ENCODE measurements at regions not wholly inside any gene's neighbourhood (a gene's known extent, or its start where the extent isn't known, plus 50 kb on each side); places are given as distances from the start of the nearest gene placed in this dataset.
"Not testable (repeated sequence)": the region's sequence is repeated elsewhere in the genome, so short reads cannot be mapped to it uniquely, and the experiment has no call there.

GRCh38 chr3:26323741-26324140 lies 298.8 kb upstream of the LRRC3B start:
- not testable (repeated sequence) for H3K27me3 ChIP-seq (ENCODE audit: control insufficient read depth in 4 of 4, insufficient read depth in 4 of 4, low read length in 3 of 4); DNase-seq (ENCODE audit: low spot score); H3K9ac ChIP-seq (ENCODE audit: low read depth in 1 of 2, low read length in 2 of 2); H3K27ac ChIP-seq (ENCODE audit: low read depth in 1 of 2, low read length in 2 of 2); H3K9me3 ChIP-seq (ENCODE audit: control insufficient read depth in 4 of 4, low read length in 3 of 4); H3K36me3 ChIP-seq (ENCODE audit: control insufficient read depth in 4 of 4, insufficient read depth in 3 of 4, low read depth in 1 of 4, low read length in 3 of 4); H3K4me1 ChIP-seq (ENCODE audit: control insufficient read depth in 4 of 4, insufficient read depth in 4 of 4, low read length in 3 of 4); H3K4me3 ChIP-seq (ENCODE audit: low read depth in 1 of 3, low read length in 3 of 3)
- WGBS = 55% methylated on average over 6 of the region's 6 CpGs

DNA sequence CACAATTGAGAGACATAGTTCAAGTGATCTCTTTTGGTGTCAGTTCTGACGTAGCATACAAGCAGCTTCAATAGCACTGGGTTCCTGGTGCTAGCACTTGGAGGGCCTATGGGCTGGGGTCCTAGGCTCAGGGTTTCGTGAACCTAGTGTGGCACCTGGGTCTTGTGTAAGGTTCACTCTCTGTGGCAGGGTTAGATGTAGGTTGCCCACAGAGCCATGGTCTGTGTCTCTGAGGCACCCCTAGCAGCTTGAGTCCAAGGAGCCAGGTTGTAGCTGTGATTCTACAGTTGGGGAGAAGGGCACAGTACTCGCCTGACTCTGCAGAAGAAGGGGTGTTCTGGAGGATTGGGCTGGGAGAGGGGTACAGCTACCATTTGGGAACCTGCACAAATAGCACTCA lies 282.6 kb upstream of the LRRC3B start:
- no peak for DNase-seq (ENCODE audit: low spot score)
- no peaks in the 10 kb centered on the region for H3K4me1 ChIP-seq (ENCODE audit: control insufficient read depth in 4 of 4, insufficient read depth in 4 of 4, low read length in 3 of 4)
- H3K4me3 ChIP-seq (ENCODE audit: low read depth in 1 of 3, low read length in 3 of 3) = no peak overlapping the region
- no peak for TF ChIP-seq HNF4A (conservative IDR thresholded peaks at IDR 0.05)
- TF ChIP-seq RXRA (IDR thresholded peaks at IDR 0.05) = no peak
- TF ChIP-seq EGR1 (IDR thresholded peaks at IDR 0.05; ENCODE audit: low read depth in 2 of 2) = no peak
- TF ChIP-seq RAD21 (IDR thresholded peaks at IDR 0.05) = no peak
- no peak for TF ChIP-seq GABPA (IDR thresholded peaks at IDR 0.05 in 1 of 2, conservative IDR thresholded peaks at IDR 0.05 in 1 of 2)
- TF ChIP-seq, protein P1, sequence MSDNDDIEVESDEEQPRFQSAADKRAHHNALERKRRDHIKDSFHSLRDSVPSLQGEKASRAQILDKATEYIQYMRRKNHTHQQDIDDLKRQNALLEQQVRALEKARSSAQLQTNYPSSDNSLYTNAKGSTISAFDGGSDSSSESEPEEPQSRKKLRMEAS (IDR thresholded peaks at IDR 0.05) = no peak
- TF ChIP-seq FOXA1 (IDR thresholded peaks at IDR 0.05) = no peak
- TF ChIP-seq ATF3 (IDR thresholded peaks at IDR 0.05) = no peak
- no peaks in the 10 kb centered on the region for H3K9me3 ChIP-seq (ENCODE audit: control insufficient read depth in 4 of 4, low read length in 3 of 4)
- no peaks in the 10 kb centered on the region for H3K27me3 ChIP-seq (ENCODE audit: control insufficient read depth in 4 of 4, insufficient read depth in 4 of 4, low read length in 3 of 4)
- no peak overlapping the region for H3K27ac ChIP-seq (ENCODE audit: low read depth in 1 of 2, low read length in 2 of 2)
- WGBS = 73% methylated on average over 3 of the region's 3 CpGs
- H3K9ac ChIP-seq (ENCODE audit: low read depth in 1 of 2, low read length in 2 of 2) = no peak overlapping the region
- no peaks in the 10 kb centered on the region for H3K36me3 ChIP-seq (ENCODE audit: control insufficient read depth in 4 of 4, insufficient read depth in 3 of 4, low read depth in 1 of 4, low read length in 3 of 4)

DNA sequence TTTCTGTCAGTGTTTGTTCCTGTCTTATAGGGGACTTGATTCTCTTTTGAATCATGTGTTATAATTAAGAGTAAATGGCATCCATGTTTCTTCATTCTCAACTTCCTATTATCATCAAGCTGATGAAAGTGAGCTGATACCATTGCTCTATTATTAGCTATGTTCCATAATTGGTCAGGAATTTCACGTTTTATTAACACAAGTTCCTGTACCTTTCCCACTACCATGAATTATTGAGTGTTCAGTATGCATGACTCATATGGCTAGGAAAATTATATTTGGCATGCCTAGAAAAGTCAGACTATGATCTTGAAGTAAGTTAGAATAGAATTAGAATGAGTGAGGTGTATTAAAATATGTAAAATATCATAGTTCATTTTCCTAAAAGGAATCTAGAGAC lies 278.9 kb upstream of the LRRC3B start:
- H3K4me3 ChIP-seq (ENCODE audit: low read depth in 1 of 3, low read length in 3 of 3) = no peak overlapping the region
- no peak overlapping the region for H3K27ac ChIP-seq (ENCODE audit: low read depth in 1 of 2, low read length in 2 of 2)
- no peak overlapping the region for H3K9ac ChIP-seq (ENCODE audit: low read depth in 1 of 2, low read length in 2 of 2)
- H3K9me3 ChIP-seq (ENCODE audit: control insufficient read depth in 4 of 4, low read length in 3 of 4) = peaks cover 0 to 7% (median 0%) of the 10 kb centered on the region in 4 donors
- WGBS = 53% methylated on average over 1 of the region's 1 CpG
- H3K27me3 ChIP-seq (ENCODE audit: control insufficient read depth in 4 of 4, insufficient read depth in 4 of 4, low read length in 3 of 4) = peaks cover 0 to 8% (median 0%) of the 10 kb centered on the region in 4 donors
- no peaks in the 10 kb centered on the region for H3K4me1 ChIP-seq (ENCODE audit: control insufficient read depth in 4 of 4, insufficient read depth in 4 of 4, low read length in 3 of 4)
- H3K36me3 ChIP-seq (ENCODE audit: control insufficient read depth in 4 of 4, insufficient read depth in 3 of 4, low read depth in 1 of 4, low read length in 3 of 4) = no peaks in the 10 kb centered on the region
- no peak for DNase-seq (ENCODE audit: low spot score)
- TF ChIP-seq HNF4A (conservative IDR thresholded peaks at IDR 0.05) (no peak), HNF4G (IDR thresholded peaks at IDR 0.05) (no peak), EGR1 (IDR thresholded peaks at IDR 0.05; ENCODE audit: low read depth in 2 of 2) (no peak), JUND (IDR thresholded peaks at IDR 0.05) (no peak), RAD21 (IDR thresholded peaks at IDR 0.05) (no peak), FOXA1 (IDR thresholded peaks at IDR 0.05) (no peak)

- DNase-seq (ENCODE audit: low spot score) = no peak
- Histone ChIP-seq H3K4me1 (ENCODE audit: control insufficient read depth in 4 of 4, insufficient read depth in 4 of 4, low read length in 3 of 4) (no peaks in the 10 kb centered on the region), H3K9ac (ENCODE audit: low read depth in 1 of 2, low read length in 2 of 2) (no peak overlapping the region), H3K36me3 (ENCODE audit: control insufficient read depth in 4 of 4, insufficient read depth in 3 of 4, low read depth in 1 of 4, low read length in 3 of 4) (no peaks in the 10 kb centered on the region), H3K4me3 (ENCODE audit: low read depth in 1 of 3, low read length in 3 of 3) (no peak overlapping the region), H3K9me3 (ENCODE audit: control insufficient read depth in 4 of 4, low read length in 3 of 4) (peaks cover 0 to 7% (median 2%) of the 10 kb centered on the region in 4 donors), H3K27ac (ENCODE audit: low read depth in 1 of 2, low read length in 2 of 2) (no peak overlapping the region), H3K27me3 (ENCODE audit: control insufficient read depth in 4 of 4, insufficient read depth in 4 of 4, low read length in 3 of 4) (peaks cover 0 to 8% (median 0%) of the 10 kb centered on the region in 4 donors)
- no peak for TF ChIP-seq ATF3 (IDR thresholded peaks at IDR 0.05)
- no peak for TF ChIP-seq RAD21 (IDR thresholded peaks at IDR 0.05)
- no peak for TF ChIP-seq YY1 (IDR thresholded peaks at IDR 0.05)
- no peak for TF ChIP-seq ZBTB33 (IDR thresholded peaks at IDR 0.05)
- TF ChIP-seq EGR1 (IDR thresholded peaks at IDR 0.05; ENCODE audit: low read depth in 2 of 2) = no peak
- no peak for TF ChIP-seq TAF1 (conservative IDR thresholded peaks at IDR 0.05)
- TF ChIP-seq, protein P1 (IDR thresholded peaks at IDR 0.05) = no peak
- TF ChIP-seq RXRA (IDR thresholded peaks at IDR 0.05) = no peak
- 78% methylated on average over 10 of the region's 10 CpGs for WGBS
Observed at GRCh38 chr3:26345613-26346012, 277.0 kb upstream of the LRRC3B start.

Data from liver (tissue), 7 donors.